ENCODE measurements at regions not wholly inside any gene's neighbourhood (a gene's known extent, or its start where the extent isn't known, plus 50 kb on each side); places are given as distances from the start of the nearest gene placed in this dataset.

GRCh38 chr4:23463071-23463470 lies 426.8 kb downstream of the PPARGC1A start:
- Histone ChIP-seq H3K27ac (ENCODE audit: low read depth in 1 of 2, low read length in 2 of 2) (no peak overlapping the region), H3K27me3 (ENCODE audit: control insufficient read depth in 4 of 4, insufficient read depth in 4 of 4, low read length in 3 of 4) (no peaks in the 10 kb centered on the region), H3K4me1 (ENCODE audit: control insufficient read depth in 4 of 4, insufficient read depth in 4 of 4, low read length in 3 of 4) (no peaks in the 10 kb centered on the region), H3K4me3 (ENCODE audit: low read depth in 1 of 3, low read length in 3 of 3) (no peak overlapping the region), H3K36me3 (ENCODE audit: control insufficient read depth in 4 of 4, insufficient read depth in 3 of 4, low read depth in 1 of 4, low read length in 3 of 4) (no peaks in the 10 kb centered on the region), H3K9ac (ENCODE audit: low read depth in 1 of 2, low read length in 2 of 2) (no peak overlapping the region), H3K9me3 (ENCODE audit: control insufficient read depth in 4 of 4, low read length in 3 of 4) (peaks cover 4 to 7% (median 6%) of the 10 kb centered on the region in 4 donors)
- TF ChIP-seq REST (IDR thresholded peaks at IDR 0.05) (no peak), CTCF (IDR thresholded peaks at IDR 0.05; ENCODE audit: low read depth, low read length, missing input control) (no peak), RAD21 (IDR thresholded peaks at IDR 0.05) (no peak), EGR1 (IDR thresholded peaks at IDR 0.05; ENCODE audit: low read depth in 2 of 2) (no peak), FOXA1 (IDR thresholded peaks at IDR 0.05) (no peak), RXRA (IDR thresholded peaks at IDR 0.05) (no peak), GABPA (IDR thresholded peaks at IDR 0.05 in 1 of 2, conservative IDR thresholded peaks at IDR 0.05 in 1 of 2) (no peak), HNF4G (IDR thresholded peaks at IDR 0.05) (no peak), YY1 (IDR thresholded peaks at IDR 0.05) (no peak), FOXA2 (IDR thresholded peaks at IDR 0.05) (no peak), JUND (IDR thresholded peaks at IDR 0.05) (no peak), HNF4A (conservative IDR thresholded peaks at IDR 0.05) (no peak), SP1 (IDR thresholded peaks at IDR 0.05) (no peak), TAF1 (conservative IDR thresholded peaks at IDR 0.05) (no peak), ATF3 (IDR thresholded peaks at IDR 0.05) (no peak), NR2F2 (IDR thresholded peaks at IDR 0.05) (no peak)
- TF ChIP-seq, protein P1, sequence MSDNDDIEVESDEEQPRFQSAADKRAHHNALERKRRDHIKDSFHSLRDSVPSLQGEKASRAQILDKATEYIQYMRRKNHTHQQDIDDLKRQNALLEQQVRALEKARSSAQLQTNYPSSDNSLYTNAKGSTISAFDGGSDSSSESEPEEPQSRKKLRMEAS (IDR thresholded peaks at IDR 0.05) = no peak
- TF ChIP-seq, protein P2, sequence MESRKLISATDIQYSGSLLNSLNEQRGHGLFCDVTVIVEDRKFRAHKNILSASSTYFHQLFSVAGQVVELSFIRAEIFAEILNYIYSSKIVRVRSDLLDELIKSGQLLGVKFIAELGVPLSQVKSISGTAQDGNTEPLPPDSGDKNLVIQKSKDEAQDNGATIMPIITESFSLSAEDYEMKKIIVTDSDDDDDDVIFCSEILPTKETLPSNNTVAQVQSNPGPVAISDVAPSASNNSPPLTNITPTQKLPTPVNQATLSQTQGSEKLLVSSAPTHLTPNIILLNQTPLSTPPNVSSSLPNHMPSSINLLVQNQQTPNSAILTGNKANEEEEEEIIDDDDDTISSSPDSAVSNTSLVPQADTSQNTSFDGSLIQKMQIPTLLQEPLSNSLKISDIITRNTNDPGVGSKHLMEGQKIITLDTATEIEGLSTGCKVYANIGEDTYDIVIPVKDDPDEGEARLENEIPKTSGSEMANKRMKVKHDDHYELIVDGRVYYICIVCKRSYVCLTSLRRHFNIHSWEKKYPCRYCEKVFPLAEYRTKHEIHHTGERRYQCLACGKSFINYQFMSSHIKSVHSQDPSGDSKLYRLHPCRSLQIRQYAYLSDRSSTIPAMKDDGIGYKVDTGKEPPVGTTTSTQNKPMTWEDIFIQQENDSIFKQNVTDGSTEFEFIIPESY (IDR thresholded peaks at IDR 0.05) = no peak
- no peak for DNase-seq (ENCODE audit: low spot score)
